SU-DHL-6 (cell line): ENCODE measurements at regions not wholly inside any gene's neighbourhood (a gene's known extent, or its start where the extent isn't known, plus 50 kb on each side); places are given as distances from the start of the nearest gene placed in this dataset.

Experiments
- H2AFZ ChIP-seq: fragments of 200-600 bp; sonication (generic); 2 replicates; pipeline ENCODE4 v1.6.1; 2014; ENCODE audit warnings: low read depth, mild to moderate bottlenecking, moderate library complexity, mixed read lengths, antibody characterized with exemption, low read length; ENCODE audit not compliant: severe bottlenecking
- H3F3A ChIP-seq: fragments of 200-600 bp; shearing (Covaris generic); 2 replicates; pipeline ENCODE4 v1.6.0; 2016; ENCODE audit warnings: antibody characterized with exemption, mild to moderate bottlenecking; ENCODE audit not compliant: insufficient read depth
- H3K27ac ChIP-seq: fragments of 200-600 bp; sonication (generic); 2 replicates; pipeline ENCODE4 v1.5.1; 2016; ENCODE audit warnings: low read depth, mild to moderate bottlenecking, low read length, moderate library complexity, mixed read lengths
- H3K27me3 ChIP-seq: fragments of 200-600 bp; sonication (generic), shearing (Covaris generic); 2 replicates; pipeline ENCODE4 v1.6.0; 2014; ENCODE audit warnings: mild to moderate bottlenecking, low read length
- H3K36me3 ChIP-seq: fragments of 200-600 bp; sonication (generic); 2 replicates; pipeline ENCODE4 v1.6.1; 2014; ENCODE audit warnings: mild to moderate bottlenecking, low read length, mixed read lengths
- H3K4me2 ChIP-seq: fragments of 300-600, 200-600 bp; shearing (Covaris generic), sonication (generic); 2 replicates; pipeline ENCODE4 v1.6.0; 2014; ENCODE audit warnings: low read length, low read depth, mild to moderate bottlenecking; ENCODE audit not compliant: poor library complexity, severe bottlenecking
- H3K4me3 ChIP-seq: fragments of 200-600 bp; sonication (generic); 2 replicates; pipeline ENCODE4 v1.5.1; 2014; ENCODE audit warnings: antibody characterized with exemption, low read length, mild to moderate bottlenecking, mixed read lengths; ENCODE audit not compliant: insufficient read depth, poor library complexity, severe bottlenecking
- H3K79me2 ChIP-seq: fragments of 200-600 bp; sonication (generic); 2 replicates; pipeline ENCODE4 v1.6.1; 2014; ENCODE audit warnings: mild to moderate bottlenecking, low read length, moderate library complexity; ENCODE audit not compliant: insufficient read depth
- H3K9ac ChIP-seq: fragments of 200-600 bp; sonication (generic); 2 replicates; pipeline ENCODE4 v1.7.0; 2014; ENCODE audit warnings: mild to moderate bottlenecking, low read length
- H3K9me2 ChIP-seq: fragments of 200-600 bp; sonication (generic); replicated peaks from 2 replicates; pipeline ENCODE4 v1.6.1; 2014; ENCODE audit warnings: low read length; ENCODE audit not compliant: insufficient read depth
- H3K9me3 ChIP-seq: fragments of 200-600 bp; sonication (generic); 2 replicates; pipeline ENCODE4 v1.6.1; 2014; ENCODE audit warnings: low read length, mixed read lengths; ENCODE audit not compliant: insufficient read depth
- H4K20me1 ChIP-seq: fragments of 200-600 bp; sonication (generic); 2 replicates; pipeline ENCODE4 v1.6.1; 2014; ENCODE audit warnings: low read depth, mild to moderate bottlenecking, antibody characterized with exemption, low read length, moderate library complexity, mixed read lengths
- CTCF ChIP-seq: fragments of 200-600 bp; sonication (generic); IDR thresholded peaks from one replicate; pipeline ENCODE4 v1.5.1; 2017; ENCODE audit warnings: antibody characterized with exemption, mild to moderate bottlenecking, low read length, moderate library complexity; ENCODE audit not compliant: insufficient read depth, poor library complexity, severe bottlenecking
- EZH2phosphoT487 ChIP-seq: fragments of 200-600 bp; sonication (generic), shearing (Covaris generic); conservative IDR thresholded peaks from 2 replicates; pipeline ENCODE4 v1.6.1; 2018; ENCODE audit warnings: mild to moderate bottlenecking, antibody characterized with exemption, low read length, moderate library complexity, mixed read lengths

DNA sequence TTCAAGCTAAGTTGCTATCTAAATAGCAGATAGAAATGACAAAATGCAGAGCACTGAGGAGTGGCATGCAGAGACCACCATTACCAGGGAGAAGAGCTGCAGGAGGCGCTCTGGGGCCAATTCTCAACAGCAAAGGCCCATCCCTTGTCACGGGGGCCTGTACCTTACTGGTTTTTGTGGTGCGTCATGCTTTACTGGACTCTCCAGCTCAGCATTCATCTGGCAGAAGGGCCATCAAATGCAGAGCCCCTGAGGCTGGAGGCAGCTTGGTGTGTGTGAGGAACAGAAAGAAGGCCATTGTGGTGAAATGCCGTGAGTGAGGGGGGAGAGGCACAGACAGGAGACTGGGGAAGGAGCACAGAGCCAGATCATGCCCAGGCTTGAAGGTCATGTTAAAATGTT, 56.5 kb upstream of the NAV2 start:
- no peaks in the 10 kb centered on the region for H3F3A ChIP-seq
- no peak overlapping the region for H3K9ac ChIP-seq
- no peak overlapping the region for H3K27ac ChIP-seq
- no peaks in the 10 kb centered on the region for H3K79me2 ChIP-seq
- no peaks in the 10 kb centered on the region for H3K27me3 ChIP-seq
- H2AFZ ChIP-seq = no peak overlapping the region
- H3K9me3 ChIP-seq = no peaks in the 10 kb centered on the region; the same call in 1 of the 2 replicates
- H3K36me3 ChIP-seq = no peaks in the 10 kb centered on the region
- H4K20me1 ChIP-seq = no peaks in the 10 kb centered on the region
- H3K9me2 ChIP-seq = no peaks in the 10 kb centered on the region
- no peak overlapping the region for H3K4me3 ChIP-seq
- no peak for TF ChIP-seq CTCF
- no peak for TF ChIP-seq EZH2phosphoT487
- no peak overlapping the region for H3K4me2 ChIP-seq

- no peak overlapping the region for H3K9ac ChIP-seq
- no peaks in the 10 kb centered on the region; the same call in 1 of the 2 replicates for H3K9me3 ChIP-seq
- no peaks in the 10 kb centered on the region for H3K36me3 ChIP-seq
- H3K27me3 ChIP-seq = no peaks in the 10 kb centered on the region
- no peaks in the 10 kb centered on the region for H3K79me2 ChIP-seq
- H3K27ac ChIP-seq = no peak overlapping the region
- no peak overlapping the region for H3K4me3 ChIP-seq
- TF ChIP-seq CTCF (no peak), EZH2phosphoT487 (no peak)
- no peaks in the 10 kb centered on the region for H3K9me2 ChIP-seq
- no peak overlapping the region for H2AFZ ChIP-seq
- H3F3A ChIP-seq = no peaks in the 10 kb centered on the region
- H3K4me2 ChIP-seq = no peak overlapping the region
- no peaks in the 10 kb centered on the region for H4K20me1 ChIP-seq
These were observed 59.8 kb upstream of the NAV2 start for GRCh38 chr11:19652623-19653375.

GRCh38 chr11:19651653-19652052, 61.0 kb upstream of the NAV2 start:
- no peak overlapping the region for H2AFZ ChIP-seq
- H3K4me3 ChIP-seq = no peak overlapping the region
- H3K4me2 ChIP-seq = no peak overlapping the region
- no peak overlapping the region for H3K9ac ChIP-seq
- H3K9me2 ChIP-seq = no peaks in the 10 kb centered on the region
- TF ChIP-seq CTCF (no peak), EZH2phosphoT487 (no peak)
- H3K27ac ChIP-seq = no peak overlapping the region
- H3F3A ChIP-seq = no peaks in the 10 kb centered on the region
- H3K36me3 ChIP-seq = no peaks in the 10 kb centered on the region
- H3K27me3 ChIP-seq = no peaks in the 10 kb centered on the region
- no peaks in the 10 kb centered on the region for H4K20me1 ChIP-seq
- no peaks in the 10 kb centered on the region; the same call in 1 of the 2 replicates for H3K9me3 ChIP-seq
- H3K79me2 ChIP-seq = no peaks in the 10 kb centered on the region
